ENCODE measurements at regions not wholly inside any gene's neighbourhood (a gene's known extent, or its start where the extent isn't known, plus 50 kb on each side); places are given as distances from the start of the nearest gene placed in this dataset.

DNA sequence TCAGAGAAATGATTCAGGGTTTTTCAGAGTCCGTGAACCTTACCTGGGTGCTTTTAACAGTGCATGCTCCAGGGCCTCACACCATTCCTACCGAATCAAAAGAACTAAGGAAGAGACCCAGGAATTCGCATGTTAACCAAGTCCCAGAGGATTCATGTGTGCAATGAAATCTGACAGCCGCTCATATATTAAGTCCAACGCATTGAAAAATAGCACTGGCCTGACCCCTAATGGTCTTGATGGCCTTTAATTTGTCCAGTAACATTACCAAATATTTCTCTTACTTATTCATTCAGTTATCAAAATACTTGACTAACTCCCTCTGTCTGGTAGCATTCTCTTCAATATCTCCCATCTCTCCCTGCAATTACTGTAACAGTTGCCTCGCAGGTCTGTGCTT, 55.0 kb upstream of the MARCHF11 start:
- H3K36me3 Mint-ChIP-seq (ENCODE audit: low read depth), result no peaks in the 10 kb centered on the region
- no peak overlapping the region for H3K4me3 Mint-ChIP-seq
- H3K27ac Mint-ChIP-seq, result no peak overlapping the region
- ATAC-seq (no peak), DNase-seq (no peak)
- intact Hi-C loops (cut with micrococcal nuclease), result no loop called here
- TF ChIP-seq, protein P1, sequence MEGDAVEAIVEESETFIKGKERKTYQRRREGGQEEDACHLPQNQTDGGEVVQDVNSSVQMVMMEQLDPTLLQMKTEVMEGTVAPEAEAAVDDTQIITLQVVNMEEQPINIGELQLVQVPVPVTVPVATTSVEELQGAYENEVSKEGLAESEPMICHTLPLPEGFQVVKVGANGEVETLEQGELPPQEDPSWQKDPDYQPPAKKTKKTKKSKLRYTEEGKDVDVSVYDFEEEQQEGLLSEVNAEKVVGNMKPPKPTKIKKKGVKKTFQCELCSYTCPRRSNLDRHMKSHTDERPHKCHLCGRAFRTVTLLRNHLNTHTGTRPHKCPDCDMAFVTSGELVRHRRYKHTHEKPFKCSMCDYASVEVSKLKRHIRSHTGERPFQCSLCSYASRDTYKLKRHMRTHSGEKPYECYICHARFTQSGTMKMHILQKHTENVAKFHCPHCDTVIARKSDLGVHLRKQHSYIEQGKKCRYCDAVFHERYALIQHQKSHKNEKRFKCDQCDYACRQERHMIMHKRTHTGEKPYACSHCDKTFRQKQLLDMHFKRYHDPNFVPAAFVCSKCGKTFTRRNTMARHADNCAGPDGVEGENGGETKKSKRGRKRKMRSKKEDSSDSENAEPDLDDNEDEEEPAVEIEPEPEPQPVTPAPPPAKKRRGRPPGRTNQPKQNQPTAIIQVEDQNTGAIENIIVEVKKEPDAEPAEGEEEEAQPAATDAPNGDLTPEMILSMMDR (IDR thresholded peaks at IDR 0.05), result no peak
- H3K4me1 Mint-ChIP-seq (ENCODE audit: low read depth), result no peaks in the 10 kb centered on the region
- H3K9me3 Mint-ChIP-seq, result peaks cover 6% of the 10 kb centered on the region
- H3K27me3 Mint-ChIP-seq, result no peaks in the 10 kb centered on the region
- CTCF ChIA-PET, result no interaction called here
- POLR2A ChIA-PET, result no interaction called here

DNA sequence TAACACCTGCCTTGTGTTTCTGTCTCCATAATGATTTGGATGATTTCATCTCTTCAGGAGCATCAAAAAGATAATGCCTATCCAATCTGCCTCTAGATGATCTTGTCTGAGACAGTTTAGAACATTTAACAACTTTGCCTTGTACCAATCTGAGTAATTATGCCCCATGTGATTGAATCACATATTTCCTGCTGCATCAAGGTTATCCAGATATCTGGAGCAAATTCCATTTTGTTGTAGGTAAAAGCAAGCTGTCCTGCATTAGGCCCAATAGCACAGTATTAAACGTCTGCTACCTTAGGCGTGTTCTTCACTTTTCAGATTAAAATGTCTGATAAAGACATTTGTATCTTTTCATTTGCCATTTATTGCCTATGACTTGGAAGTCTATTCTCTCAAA, 54.1 kb upstream of the MARCHF11 start:
- DNase-seq, result no peak
- intact Hi-C loops (cut with micrococcal nuclease), result no loop called here
- Mint-ChIP-seq H3K27me3 (no peaks in the 10 kb centered on the region), H3K36me3 (ENCODE audit: low read depth) (no peaks in the 10 kb centered on the region), H3K27ac (no peak overlapping the region), H3K4me3 (no peak overlapping the region), H3K9me3 (peaks cover 6% of the 10 kb centered on the region), H3K4me1 (ENCODE audit: low read depth) (no peaks in the 10 kb centered on the region)
- TF ChIP-seq, protein P1 (IDR thresholded peaks at IDR 0.05), result no peak
- POLR2A ChIA-PET, result no interaction called here
- ATAC-seq, result no peak
- CTCF ChIA-PET, result no interaction called here

DNA sequence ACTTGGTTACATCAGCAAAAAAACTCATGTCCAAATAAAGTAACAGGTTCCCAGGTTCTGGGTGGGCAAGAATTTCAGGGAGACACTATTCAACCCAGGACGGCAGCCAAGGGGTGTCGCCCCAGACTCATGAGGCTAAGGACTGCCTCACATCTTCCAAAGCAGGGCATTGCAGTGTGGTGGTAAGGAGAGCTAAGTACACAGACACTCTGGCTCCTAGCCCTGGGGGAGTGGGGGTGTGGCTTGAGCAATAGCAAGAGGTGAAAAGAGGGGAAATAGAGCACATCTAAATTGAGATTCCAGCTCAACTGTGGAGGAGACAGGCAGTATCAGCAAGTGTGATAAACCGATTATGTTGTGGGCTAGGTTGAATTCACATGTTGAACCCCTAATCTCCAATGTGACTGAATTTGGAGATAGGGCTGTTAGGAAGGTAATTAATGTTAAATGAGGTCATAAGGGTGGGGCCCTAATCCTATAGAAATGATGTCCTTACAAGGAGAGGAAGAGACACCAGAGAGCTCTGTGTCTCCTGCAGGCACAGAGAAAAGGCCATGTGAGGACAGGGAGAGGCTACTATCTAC, 49.9 kb upstream of the MARCHF11 start:
- H3K4me1 Mint-ChIP-seq (ENCODE audit: low read depth), result no peaks in the 10 kb centered on the region
- H3K27ac Mint-ChIP-seq, result no peak overlapping the region
- ChIA-PET CTCF (no interaction called here), POLR2A (no interaction called here)
- TF ChIP-seq, protein P1 (IDR thresholded peaks at IDR 0.05), result no peak
- no peak for ATAC-seq
- H3K27me3 Mint-ChIP-seq, result no peaks in the 10 kb centered on the region
- no peaks in the 10 kb centered on the region for H3K36me3 Mint-ChIP-seq (ENCODE audit: low read depth)
- H3K4me3 Mint-ChIP-seq, result no peak overlapping the region
- DNase-seq, result no peak
- intact Hi-C loops (cut with micrococcal nuclease), result no loop called here
- H3K9me3 Mint-ChIP-seq, result no peaks in the 10 kb centered on the region

Data from activated CD8-positive, alpha-beta T cell treated with anti-CD3 and anti-CD28 coated beads for 36 hours (primary cell).